ENCODE measurements at regions not wholly inside any gene's neighbourhood (a gene's known extent, or its start where the extent isn't known, plus 50 kb on each side); places are given as distances from the start of the nearest gene placed in this dataset.

DNA sequence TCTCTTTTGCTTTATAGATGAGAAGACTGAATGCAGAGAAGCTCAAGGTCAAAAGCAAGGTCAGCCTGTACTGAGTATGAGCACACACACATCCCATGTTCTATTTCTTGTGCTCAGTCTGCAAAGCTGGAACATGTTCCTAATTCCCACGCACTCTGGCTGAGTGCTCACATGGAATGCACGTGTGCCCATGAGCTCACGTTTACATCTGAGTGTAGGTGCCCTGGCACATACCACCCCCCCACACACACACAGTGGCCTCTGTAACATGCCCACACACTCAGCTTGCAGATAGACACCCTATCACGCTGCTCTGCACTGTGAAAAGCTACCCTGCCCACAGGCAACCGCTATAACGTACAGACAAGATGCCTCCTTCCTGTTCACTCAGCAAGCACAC is 700.1 kb downstream of the MED13L start:
- Histone ChIP-seq H3K9me3 (no peaks in the 10 kb centered on the region), H3K4me1 (no peaks in the 10 kb centered on the region), H3K27me3 (no peaks in the 10 kb centered on the region), H3K27ac (no peak overlapping the region), H3K36me3 (no peaks in the 10 kb centered on the region), H3K4me3 (no peak overlapping the region)
- ATAC-seq (ENCODE audit: low FRiP score in 2 of 2) (no peak), DNase-seq (no peak)
- 81 to 95% methylated on average over 2 to 6 of the region's 6 CpGs for WGBS, 2 donors
- TF ChIP-seq POLR2AphosphoS5 (IDR thresholded peaks at IDR 0.05) = no peak
- TF ChIP-seq EP300 (IDR thresholded peaks at IDR 0.05) = no peak
- TF ChIP-seq, protein P1, sequence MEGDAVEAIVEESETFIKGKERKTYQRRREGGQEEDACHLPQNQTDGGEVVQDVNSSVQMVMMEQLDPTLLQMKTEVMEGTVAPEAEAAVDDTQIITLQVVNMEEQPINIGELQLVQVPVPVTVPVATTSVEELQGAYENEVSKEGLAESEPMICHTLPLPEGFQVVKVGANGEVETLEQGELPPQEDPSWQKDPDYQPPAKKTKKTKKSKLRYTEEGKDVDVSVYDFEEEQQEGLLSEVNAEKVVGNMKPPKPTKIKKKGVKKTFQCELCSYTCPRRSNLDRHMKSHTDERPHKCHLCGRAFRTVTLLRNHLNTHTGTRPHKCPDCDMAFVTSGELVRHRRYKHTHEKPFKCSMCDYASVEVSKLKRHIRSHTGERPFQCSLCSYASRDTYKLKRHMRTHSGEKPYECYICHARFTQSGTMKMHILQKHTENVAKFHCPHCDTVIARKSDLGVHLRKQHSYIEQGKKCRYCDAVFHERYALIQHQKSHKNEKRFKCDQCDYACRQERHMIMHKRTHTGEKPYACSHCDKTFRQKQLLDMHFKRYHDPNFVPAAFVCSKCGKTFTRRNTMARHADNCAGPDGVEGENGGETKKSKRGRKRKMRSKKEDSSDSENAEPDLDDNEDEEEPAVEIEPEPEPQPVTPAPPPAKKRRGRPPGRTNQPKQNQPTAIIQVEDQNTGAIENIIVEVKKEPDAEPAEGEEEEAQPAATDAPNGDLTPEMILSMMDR (IDR thresholded peaks at IDR 0.05) = no peak
- TF ChIP-seq POLR2A (IDR thresholded peaks at IDR 0.05) = no peak

DNA sequence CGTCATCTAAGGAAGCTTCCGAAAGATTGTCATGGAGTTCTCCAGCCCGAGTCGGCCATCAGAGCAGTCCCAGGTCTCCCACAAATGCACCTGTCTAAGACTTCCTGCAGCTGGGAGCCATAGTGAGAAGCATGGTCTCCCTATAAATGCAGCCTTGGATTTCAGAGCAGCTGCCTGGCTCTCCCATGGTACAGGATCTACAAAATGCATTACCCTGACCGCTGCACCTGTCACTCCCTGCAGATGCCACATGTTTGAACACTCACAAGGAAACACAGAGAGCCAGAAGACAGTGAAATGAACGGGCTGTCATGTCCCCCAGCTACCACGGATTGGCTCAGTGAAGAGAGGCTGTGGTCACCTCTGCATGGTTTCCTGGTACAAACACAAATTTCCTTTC is 702.7 kb downstream of the MED13L start:
- H3K9me3 ChIP-seq = no peaks in the 10 kb centered on the region
- no peaks in the 10 kb centered on the region for H3K4me1 ChIP-seq
- no peak overlapping the region for H3K4me3 ChIP-seq
- DNase-seq (no peak), ATAC-seq (ENCODE audit: low FRiP score in 2 of 2) (no peak)
- no peak overlapping the region for H3K27ac ChIP-seq
- H3K36me3 ChIP-seq = no peaks in the 10 kb centered on the region
- no peak for TF ChIP-seq POLR2AphosphoS5 (IDR thresholded peaks at IDR 0.05)
- TF ChIP-seq, protein P1 (IDR thresholded peaks at IDR 0.05) = no peak
- TF ChIP-seq POLR2A (IDR thresholded peaks at IDR 0.05) = no peak
- TF ChIP-seq EP300 (IDR thresholded peaks at IDR 0.05) = no peak
- H3K27me3 ChIP-seq = no peaks in the 10 kb centered on the region
- WGBS, 2 donors = 64 to 66% methylated on average over 7 of the region's 7 CpGs

DNA sequence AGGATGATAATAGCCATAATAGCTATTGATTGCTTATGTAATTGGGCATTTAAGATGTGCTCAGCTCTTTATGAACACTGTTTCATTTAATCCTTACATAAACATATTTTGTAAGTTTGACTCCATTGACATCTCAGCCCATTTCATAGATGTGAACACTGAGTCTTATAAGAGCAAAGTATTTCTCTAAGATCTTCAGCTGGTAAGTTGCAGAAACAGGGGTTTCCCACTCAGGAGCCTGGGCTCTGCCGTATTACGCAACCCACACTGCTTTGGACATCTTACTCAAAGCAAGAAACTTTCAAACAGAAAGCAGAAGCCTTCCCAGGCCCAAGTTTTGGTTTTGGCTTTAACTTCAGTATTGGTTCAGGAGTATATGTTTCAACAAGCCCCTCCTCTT is 705.1 kb downstream of the MED13L start:
- WGBS, 2 donors = 86 to 88% methylated on average over 2 of the region's 2 CpGs
- no peaks in the 10 kb centered on the region for H3K9me3 ChIP-seq
- H3K4me3 ChIP-seq = no peak overlapping the region
- no peaks in the 10 kb centered on the region for H3K36me3 ChIP-seq
- H3K4me1 ChIP-seq = no peaks in the 10 kb centered on the region
- no peak for ATAC-seq (ENCODE audit: low FRiP score in 2 of 2)
- H3K27ac ChIP-seq = no peak overlapping the region
- no peak for DNase-seq
- TF ChIP-seq POLR2A (IDR thresholded peaks at IDR 0.05) (no peak), EP300 (IDR thresholded peaks at IDR 0.05) (no peak), POLR2AphosphoS5 (IDR thresholded peaks at IDR 0.05) (no peak)
- TF ChIP-seq, protein P1 (IDR thresholded peaks at IDR 0.05) = no peak
- no peaks in the 10 kb centered on the region for H3K27me3 ChIP-seq

DNA sequence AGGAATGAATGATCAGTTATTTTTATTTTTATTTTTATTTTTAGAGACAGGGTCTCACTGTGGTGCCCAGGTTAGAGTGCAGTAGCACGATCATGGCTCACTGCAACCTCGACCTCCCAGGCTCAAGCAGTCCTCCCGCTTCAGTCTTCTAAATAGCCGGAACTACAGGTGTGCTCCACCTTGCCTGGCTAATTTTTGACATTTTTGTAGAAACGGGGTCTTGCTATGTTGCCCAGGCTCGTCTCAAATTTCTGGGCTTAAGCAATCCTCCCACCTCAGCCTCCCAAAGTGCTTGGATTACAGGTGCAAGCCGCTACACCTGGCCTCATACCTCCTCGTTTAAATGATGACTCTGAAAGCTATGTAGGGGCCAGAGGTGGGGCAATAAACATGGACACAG is 706.0 kb downstream of the MED13L start:
- no peaks in the 10 kb centered on the region for H3K9me3 ChIP-seq
- H3K27ac ChIP-seq = no peak overlapping the region
- DNase-seq = no peak
- ATAC-seq (ENCODE audit: low FRiP score in 2 of 2) = no peak
- H3K27me3 ChIP-seq = no peaks in the 10 kb centered on the region
- no peaks in the 10 kb centered on the region for H3K36me3 ChIP-seq
- H3K4me3 ChIP-seq = no peak overlapping the region
- TF ChIP-seq EP300 (IDR thresholded peaks at IDR 0.05) (no peak), POLR2AphosphoS5 (IDR thresholded peaks at IDR 0.05) (no peak), POLR2A (IDR thresholded peaks at IDR 0.05) (no peak)
- no peaks in the 10 kb centered on the region for H3K4me1 ChIP-seq
- 88 to 98% methylated on average over 8 of the region's 8 CpGs for WGBS, 2 donors

DNA sequence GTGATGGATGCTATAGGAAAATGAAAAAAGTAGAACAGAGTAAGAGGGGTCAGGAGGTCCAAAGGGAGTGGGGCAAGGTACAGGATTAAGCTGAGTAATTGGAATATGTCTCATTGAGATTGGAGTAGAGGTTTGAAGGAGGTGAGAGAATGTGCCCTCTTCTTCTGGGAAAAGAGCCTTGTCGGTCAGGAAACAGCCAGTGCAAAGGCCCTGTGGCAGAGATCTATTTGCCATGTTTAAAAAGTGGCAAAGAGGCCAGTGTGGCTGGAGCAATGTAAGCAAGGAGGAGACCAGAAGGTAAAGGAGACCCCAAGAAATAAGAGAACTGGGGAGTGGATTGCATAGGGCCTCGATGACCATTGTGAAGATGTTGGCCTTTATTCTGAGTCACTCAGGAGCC is 706.5 kb downstream of the MED13L start:
- WGBS, 2 donors = 66 to 93% methylated on average over 2 of the region's 2 CpGs
- ATAC-seq (ENCODE audit: low FRiP score in 2 of 2) (no peak), DNase-seq (no peak)
- Histone ChIP-seq H3K27ac (no peak overlapping the region), H3K27me3 (no peaks in the 10 kb centered on the region), H3K9me3 (no peaks in the 10 kb centered on the region), H3K36me3 (no peaks in the 10 kb centered on the region), H3K4me3 (no peak overlapping the region), H3K4me1 (no peaks in the 10 kb centered on the region)
- no peak for TF ChIP-seq POLR2A (IDR thresholded peaks at IDR 0.05)
- TF ChIP-seq POLR2AphosphoS5 (IDR thresholded peaks at IDR 0.05) = no peak
- TF ChIP-seq, protein P1 (IDR thresholded peaks at IDR 0.05) = no peak
- TF ChIP-seq EP300 (IDR thresholded peaks at IDR 0.05) = no peak

Measured in upper lobe of left lung (tissue), 6 donors.